ENCODE measurements at regions not wholly inside any gene's neighbourhood (a gene's known extent, or its start where the extent isn't known, plus 50 kb on each side); places are given as distances from the start of the nearest gene placed in this dataset.

GRCh38 chr18:39272230-39272629 lies 1706.6 kb upstream of the CELF4 start:
- Histone ChIP-seq H3K9me3 (ENCODE audit: low read length) (no peaks in the 10 kb centered on the region), H3K4me1 (ENCODE audit: insufficient read depth, low read length) (no peaks in the 10 kb centered on the region), H3K27me3 (ENCODE audit: low read length) (no peaks in the 10 kb centered on the region), H3K4me2 (ENCODE audit: low read length) (no peak overlapping the region), H4K20me1 (ENCODE audit: low read length) (no peaks in the 10 kb centered on the region), H3K79me2 (ENCODE audit: low read length) (no peaks in the 10 kb centered on the region), H3K9me2 (replicated peaks; ENCODE audit: low read length) (no peaks in the 10 kb centered on the region), H3K27ac (ENCODE audit: low read length) (no peak overlapping the region), H3K4me3 (ENCODE audit: low read length) (no peak overlapping the region), H3K36me3 (ENCODE audit: low read depth, low read length) (no peaks in the 10 kb centered on the region), H3F3A (ENCODE audit: low read length, unreplicated experiment) (no peaks in the 10 kb centered on the region), H3K9ac (ENCODE audit: low read length) (no peak overlapping the region), H2AFZ (ENCODE audit: low read length) (no peak overlapping the region)
- no peak for ATAC-seq
- intact Hi-C loops (cut with micrococcal nuclease): no loop called here
- CTCF ChIA-PET: no interaction called here
- DNase-seq: no peak
- POLR2A ChIA-PET (ENCODE audit: unreplicated experiment): no interaction called here
- BruUV-seq (replicated peaks): no TSS peak
- TF ChIP-seq EZH2 (IDR thresholded peaks at IDR 0.05; ENCODE audit: low read length, unreplicated experiment) (no peak), EZH2phosphoT487 (IDR thresholded peaks at IDR 0.05; ENCODE audit: borderline replicate concordance, low read length) (no peak), CTCF (conservative IDR thresholded peaks at IDR 0.05; ENCODE audit: low read depth, low read length) (no peak)

GRCh38 chr18:39271654-39272053 lies 1706.1 kb upstream of the CELF4 start:
- DNase-seq (no peak), ATAC-seq (no peak)
- Histone ChIP-seq H2AFZ (ENCODE audit: low read length) (no peak overlapping the region), H4K20me1 (ENCODE audit: low read length) (no peaks in the 10 kb centered on the region), H3K4me1 (ENCODE audit: insufficient read depth, low read length) (no peaks in the 10 kb centered on the region), H3K9me2 (replicated peaks; ENCODE audit: low read length) (no peaks in the 10 kb centered on the region), H3K4me2 (ENCODE audit: low read length) (no peak overlapping the region), H3K9ac (ENCODE audit: low read length) (no peak overlapping the region), H3K36me3 (ENCODE audit: low read depth, low read length) (no peaks in the 10 kb centered on the region), H3K9me3 (ENCODE audit: low read length) (no peaks in the 10 kb centered on the region), H3K27me3 (ENCODE audit: low read length) (no peaks in the 10 kb centered on the region), H3K79me2 (ENCODE audit: low read length) (no peaks in the 10 kb centered on the region), H3K27ac (ENCODE audit: low read length) (no peak overlapping the region), H3F3A (ENCODE audit: low read length, unreplicated experiment) (no peaks in the 10 kb centered on the region), H3K4me3 (ENCODE audit: low read length) (no peak overlapping the region)
- TF ChIP-seq EZH2 (IDR thresholded peaks at IDR 0.05; ENCODE audit: low read length, unreplicated experiment) (no peak), CTCF (conservative IDR thresholded peaks at IDR 0.05; ENCODE audit: low read depth, low read length) (no peak), EZH2phosphoT487 (IDR thresholded peaks at IDR 0.05; ENCODE audit: borderline replicate concordance, low read length) (no peak)
- ChIA-PET POLR2A (ENCODE audit: unreplicated experiment) (no interaction called here), CTCF (no interaction called here)
- BruUV-seq (replicated peaks): no TSS peak
- intact Hi-C loops (cut with micrococcal nuclease): no loop called here

GRCh38 chr18:39260565-39260964 lies 1695.0 kb upstream of the CELF4 start:
- no peaks in the 10 kb centered on the region for H3K27me3 ChIP-seq (ENCODE audit: low read length)
- no peaks in the 10 kb centered on the region for H3K9me3 ChIP-seq (ENCODE audit: low read length)
- BruUV-seq (replicated peaks): no TSS peak
- H3K9ac ChIP-seq (ENCODE audit: low read length): no peak overlapping the region
- H3K4me2 ChIP-seq (ENCODE audit: low read length): no peak overlapping the region
- no peak overlapping the region for H3K27ac ChIP-seq (ENCODE audit: low read length)
- no peak for ATAC-seq
- H3K4me3 ChIP-seq (ENCODE audit: low read length): no peak overlapping the region
- intact Hi-C loops (cut with micrococcal nuclease): no loop called here
- H3K4me1 ChIP-seq (ENCODE audit: insufficient read depth, low read length): no peaks in the 10 kb centered on the region
- DNase-seq: no peak
- CTCF ChIA-PET: no interaction called here
- no peaks in the 10 kb centered on the region for H3K79me2 ChIP-seq (ENCODE audit: low read length)
- TF ChIP-seq EZH2 (IDR thresholded peaks at IDR 0.05; ENCODE audit: low read length, unreplicated experiment): no peak
- no peak for TF ChIP-seq CTCF (conservative IDR thresholded peaks at IDR 0.05; ENCODE audit: low read depth, low read length)
- TF ChIP-seq EZH2phosphoT487 (IDR thresholded peaks at IDR 0.05; ENCODE audit: borderline replicate concordance, low read length): no peak
- no peak overlapping the region for H2AFZ ChIP-seq (ENCODE audit: low read length)
- H3K36me3 ChIP-seq (ENCODE audit: low read depth, low read length): no peaks in the 10 kb centered on the region
- POLR2A ChIA-PET (ENCODE audit: unreplicated experiment): no interaction called here
- no peaks in the 10 kb centered on the region for H4K20me1 ChIP-seq (ENCODE audit: low read length)
- H3F3A ChIP-seq (ENCODE audit: low read length, unreplicated experiment): no peaks in the 10 kb centered on the region
- no peaks in the 10 kb centered on the region for H3K9me2 ChIP-seq (replicated peaks; ENCODE audit: low read length)
